ENCODE measurements at regions not wholly inside any gene's neighbourhood (a gene's known extent, or its start where the extent isn't known, plus 50 kb on each side); places are given as distances from the start of the nearest gene placed in this dataset.

DNA sequence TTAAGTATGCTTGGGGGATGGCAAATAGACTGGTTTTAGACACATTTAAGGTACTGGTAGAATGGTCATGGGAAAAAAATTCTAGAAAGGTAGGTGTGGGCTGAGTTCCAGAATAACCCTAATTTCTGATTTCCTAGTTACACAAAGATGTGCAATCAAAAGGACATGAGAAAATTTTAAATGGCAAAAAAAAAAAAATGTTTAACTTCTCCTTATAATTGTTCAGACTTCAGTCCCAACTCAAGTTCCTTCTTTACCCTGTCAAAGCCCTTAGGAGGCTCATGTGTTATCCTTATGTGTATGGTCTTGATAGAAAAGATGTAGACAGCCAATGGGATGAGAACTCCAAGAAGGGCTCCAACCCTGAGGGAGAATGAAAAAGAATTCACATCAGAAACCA is 153.3 kb upstream of the PLEKHG7 start:
- TF ChIP-seq YY1 (IDR thresholded peaks at IDR 0.05; ENCODE audit: insufficient read depth, insufficient read length), result no peak
- TF ChIP-seq SUZ12 (IDR thresholded peaks at IDR 0.05; ENCODE audit: extremely low read depth, insufficient read depth, insufficient read length), result no peak
